Stimulated activated CD8-positive, alpha-beta memory T cell treated with anti-CD3 and anti-CD28 coated beads, Interleukin-4, amount 100 ng/mL, for 4 hours (primary cell): ENCODE measurements at regions not wholly inside any gene's neighbourhood (a gene's known extent, or its start where the extent isn't known, plus 50 kb on each side); places are given as distances from the start of the nearest gene placed in this dataset.
A peak's percentile ranks its signal among the peaks of the same experiment; 100 is the strongest.
"Not testable (repeated sequence)": the region's sequence is repeated elsewhere in the genome, so short reads cannot be mapped to it uniquely, and the experiment has no call there.

Experiments
- DNase-seq, 2 donors: peaks; one replicate each; pipeline ENCODE4 v3.0.0-alpha.2; 2020; ENCODE audit warnings: low read depth in 2 of 2, low spot score in 1 of 2

DNA sequence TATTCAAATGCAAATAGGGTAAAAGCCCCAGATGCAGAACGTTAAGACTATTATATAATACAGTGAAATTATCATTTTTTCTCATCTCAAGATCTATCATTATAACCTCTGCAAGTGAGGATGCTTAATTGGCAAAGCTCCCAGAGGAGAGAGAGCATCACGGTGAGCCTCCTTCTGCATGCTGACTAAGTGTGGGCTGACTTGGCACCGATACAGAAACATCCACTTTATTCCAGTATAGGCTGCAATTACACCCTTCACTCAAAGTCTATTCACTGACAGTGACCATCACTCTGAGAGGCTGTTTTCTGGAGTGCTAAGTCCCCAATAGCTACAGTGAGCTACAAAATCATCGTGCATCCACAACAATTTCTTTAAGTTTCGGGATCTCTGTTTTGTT is 171.1 kb upstream of the NBPF9 start:
- DNase-seq, result not testable (repeated sequence)

DNA sequence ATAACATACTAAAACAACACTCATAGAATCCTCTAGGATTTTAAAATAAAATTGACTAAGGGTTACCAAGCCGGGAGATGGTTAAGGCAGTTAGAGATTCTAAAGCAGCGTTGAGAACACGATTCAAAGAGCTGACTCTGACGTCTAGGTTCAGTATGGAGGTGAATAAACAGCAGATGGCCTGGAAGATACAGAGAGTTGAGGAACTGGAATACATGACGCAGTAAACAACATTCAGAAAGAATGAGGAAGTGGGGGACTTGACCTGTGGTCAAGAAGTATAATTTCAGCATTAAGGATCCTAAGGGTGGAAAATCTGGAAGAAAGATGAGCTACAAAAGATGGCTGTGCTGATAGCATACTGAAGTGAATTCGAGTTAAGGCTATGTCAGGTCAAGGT is 172.5 kb upstream of the NBPF9 start:
- DNase-seq, result not testable (repeated sequence)

DNA sequence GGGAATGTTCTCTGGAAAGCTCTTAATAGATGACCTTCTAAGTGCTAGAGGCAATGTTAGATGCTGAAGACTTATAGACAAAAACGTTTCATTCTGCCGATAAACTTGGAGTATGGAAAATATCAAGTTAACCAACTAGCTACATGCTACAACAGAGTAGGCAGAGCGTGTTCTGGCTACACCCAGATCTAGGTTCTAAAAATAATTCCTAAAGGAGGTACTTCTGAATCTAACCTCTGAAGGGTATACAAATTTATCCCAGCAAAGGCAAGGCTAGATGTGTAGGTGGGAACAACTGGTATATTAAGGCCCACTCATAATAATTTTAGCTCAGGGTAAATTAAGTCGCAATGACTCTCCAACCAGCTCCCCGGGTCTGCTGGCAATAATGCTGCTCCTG is 173.1 kb upstream of the NBPF9 start:
- not testable (repeated sequence) for DNase-seq

- DNase-seq, result not testable (repeated sequence)
These were observed 174.8 kb upstream of the NBPF9 start for GRCh38 chr1:149278156-149278555.

GRCh38 chr1:149279015-149279414 is 175.7 kb upstream of the NBPF9 start:
- DNase-seq, result not testable (repeated sequence)

DNA sequence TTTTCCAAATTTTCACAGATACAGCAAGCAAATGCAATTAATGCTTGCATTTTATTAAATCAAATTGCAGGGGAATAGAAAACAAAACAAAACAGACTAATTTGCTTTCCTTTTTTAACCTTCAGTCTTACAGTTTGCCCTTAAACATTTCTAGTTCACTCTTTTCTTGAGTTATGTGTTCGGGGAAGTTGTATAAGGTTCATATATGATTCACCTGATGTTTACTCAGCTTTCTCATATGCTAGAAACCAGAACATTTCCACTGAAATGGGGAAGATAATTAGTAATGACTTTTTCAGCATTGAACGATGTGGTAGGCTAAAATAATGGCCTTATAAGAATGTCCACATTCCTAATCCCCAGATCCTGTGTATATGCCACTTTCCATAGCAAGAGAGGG is 176.2 kb upstream of the NBPF9 start:
- DNase-seq, result not testable (repeated sequence)

- DNase-seq, result not testable (repeated sequence)
These were observed 181.4 kb upstream of the NBPF9 start for GRCh38 chr1:149284773-149285172.

DNA sequence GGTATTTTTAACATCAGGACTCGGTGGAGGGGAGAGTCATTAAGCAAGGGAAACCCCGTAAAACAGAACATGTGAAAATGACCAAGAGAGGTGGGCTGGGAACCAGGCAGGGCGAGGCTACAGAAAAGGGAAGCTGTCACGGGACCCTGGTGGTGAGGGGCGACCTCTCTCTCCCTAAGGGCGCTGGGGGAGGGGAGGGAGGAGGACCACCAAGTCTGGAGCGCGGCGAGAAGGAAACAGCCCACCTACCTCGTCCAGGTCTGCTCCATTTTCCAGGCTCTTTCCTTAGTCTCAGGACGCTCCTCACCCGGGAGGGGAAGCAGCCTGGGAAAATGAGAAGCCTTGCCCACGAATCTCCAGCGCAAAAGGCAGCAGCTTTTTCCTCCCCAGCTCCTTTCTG is 181.9 kb upstream of the NBPF9 start:
- not testable (repeated sequence) for DNase-seq

- DNase-seq, result peak in 1 of 2 donors; percentile 18
These were observed 182.3 kb upstream of the NBPF9 start for GRCh38 chr1:149285638-149286037.

GRCh38 chr1:149288580-149288979 is 185.2 kb upstream of the NBPF9 start:
- DNase-seq, result not testable (repeated sequence)

GRCh38 chr1:149300478-149301218 is 174.2 kb upstream of the NBPF19 start:
- not testable (repeated sequence) for DNase-seq

GRCh38 chr1:149301282-149301681 is 173.6 kb upstream of the NBPF19 start:
- not testable (repeated sequence) for DNase-seq

DNA sequence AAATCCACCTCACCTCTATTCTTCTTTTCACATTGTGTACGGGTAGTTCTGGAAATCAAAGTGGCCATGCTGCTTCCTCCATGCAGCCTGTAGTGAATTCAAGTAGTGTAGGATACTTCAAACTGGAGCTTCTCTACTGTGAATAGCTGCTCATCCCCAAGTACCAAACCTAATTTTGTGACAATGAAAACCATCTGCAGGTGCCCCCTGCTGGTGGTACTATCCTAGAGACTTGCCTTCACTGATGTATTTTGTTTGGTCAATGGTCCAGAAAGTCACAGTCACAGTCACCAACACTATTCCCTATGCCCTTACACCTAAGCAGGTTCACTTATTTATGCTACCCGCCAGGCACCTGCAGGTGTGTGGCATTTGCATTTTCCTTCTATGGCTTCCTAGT is 170.0 kb upstream of the NBPF19 start:
- not testable (repeated sequence) for DNase-seq

DNA sequence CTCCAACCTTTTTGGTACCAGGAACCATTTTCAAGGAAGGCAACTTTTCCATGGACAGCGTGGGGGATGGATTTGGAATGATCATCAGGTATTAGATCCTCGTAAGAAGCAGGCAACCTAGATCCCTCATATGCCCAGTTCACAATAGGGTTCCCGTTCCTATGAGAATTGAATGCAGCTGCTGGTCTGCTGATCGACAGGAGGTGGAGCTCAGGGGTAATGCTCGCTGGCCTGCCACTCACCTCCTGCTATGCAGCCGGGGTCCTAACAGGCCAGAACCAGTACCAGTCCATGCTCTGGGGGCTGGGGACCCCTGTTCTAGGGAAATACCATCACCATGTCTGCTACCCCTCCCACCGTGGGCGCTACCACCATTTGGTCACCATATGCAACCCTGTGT is 167.2 kb upstream of the NBPF19 start:
- DNase-seq, result not testable (repeated sequence)

GRCh38 chr1:149314921-149315320 is 159.9 kb upstream of the NBPF19 start:
- not testable (repeated sequence) for DNase-seq

- not testable (repeated sequence) for DNase-seq
These were observed 153.7 kb upstream of the NBPF19 start for GRCh38 chr1:149320971-149321731.

DNA sequence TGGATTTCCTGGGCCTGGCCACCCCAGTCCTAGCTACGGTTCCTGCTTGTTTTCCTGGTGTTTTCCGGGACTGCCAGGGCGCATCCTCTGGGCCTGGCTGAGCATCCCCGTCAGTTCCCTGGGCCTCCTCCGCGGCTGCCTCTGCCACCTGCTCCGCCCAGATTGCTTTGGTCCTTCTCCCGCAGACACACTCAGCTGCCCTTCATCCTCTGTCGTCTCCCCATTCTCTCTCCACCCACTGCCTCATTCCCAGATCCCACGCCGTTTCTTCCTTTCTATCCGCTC is 153.2 kb upstream of the NBPF19 start:
- not testable (repeated sequence) for DNase-seq

DNA sequence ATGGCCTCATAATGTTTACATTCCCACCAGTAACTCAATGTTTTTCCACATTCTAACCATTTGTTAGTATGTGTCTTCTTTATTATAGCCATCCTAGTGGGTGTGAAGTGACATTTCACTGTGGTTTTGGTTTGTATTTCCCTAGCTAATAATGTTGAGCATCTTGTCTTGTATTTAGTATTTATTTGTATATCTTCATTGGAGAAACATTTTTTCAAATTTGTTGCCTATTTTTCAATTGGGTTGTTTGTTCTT is 144.8 kb upstream of the NBPF19 start:
- DNase-seq, result not testable (repeated sequence)

DNA sequence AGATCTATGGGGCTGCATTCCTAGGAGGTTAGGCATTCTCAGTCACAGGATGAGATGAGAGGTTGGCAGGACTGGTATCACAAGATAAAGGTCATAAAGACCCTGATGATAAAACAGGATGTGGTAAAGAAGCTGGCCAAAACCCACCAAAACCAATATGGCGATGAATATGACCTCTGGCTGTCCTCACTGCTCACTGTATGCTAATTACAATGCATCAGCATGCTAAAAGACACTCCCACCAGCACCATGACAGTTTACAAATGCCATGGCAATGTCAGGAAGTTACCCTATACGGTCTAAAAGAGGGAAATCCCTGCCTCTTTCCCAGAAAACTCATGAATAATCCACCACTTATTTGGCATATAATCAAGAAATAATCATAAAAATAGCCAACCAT is 138.8 kb upstream of the NBPF19 start:
- not testable (repeated sequence) for DNase-seq

GRCh38 chr1:149338221-149338691 is 136.6 kb upstream of the NBPF19 start:
- DNase-seq, result not testable (repeated sequence)

- not testable (repeated sequence) for DNase-seq
These were observed 136.1 kb upstream of the NBPF19 start for GRCh38 chr1:149338698-149339097.

- DNase-seq, result not testable (repeated sequence)
These were observed 125.4 kb upstream of the NBPF19 start for GRCh38 chr1:149349448-149349847.

- not testable (repeated sequence) for DNase-seq
These were observed 122.6 kb upstream of the NBPF19 start for GRCh38 chr1:149352205-149352604.
